Testis (tissue), 2 donors: ENCODE measurements at regions not wholly inside any gene's neighbourhood (a gene's known extent, or its start where the extent isn't known, plus 50 kb on each side); places are given as distances from the start of the nearest gene placed in this dataset.

Experiments used
- DNase-seq: peaks from one replicate; pipeline ENCODE4 v3.0.0-alpha.2; 2019
- H3K27ac ChIP-seq, 2 donors: fragments of 200-600 bp; sonication (generic); one replicate each; pipeline ENCODE4 v1.5.1; 2019
- H3K27me3 ChIP-seq: fragments of 200-600 bp; sonication (generic); one replicate; pipeline ENCODE4 v1.5.1; 2019
- H3K36me3 ChIP-seq: fragments of 200-600 bp; sonication (generic); one replicate; pipeline ENCODE4 v1.5.1; 2017; ENCODE audit warnings: low read depth; ENCODE audit errors: missing control alignments
- H3K4me1 ChIP-seq: fragments of 200-600 bp; sonication (generic); one replicate; pipeline ENCODE4 v1.5.1; 2019
- H3K4me3 ChIP-seq, 2 donors: fragments of 200-600 bp; sonication (generic); one replicate each; pipeline ENCODE4 v1.5.1; 2017 to 2019
- H3K9me3 ChIP-seq: fragments of 200-600 bp; sonication (generic); one replicate; pipeline ENCODE4 v1.5.1; 2017
- CTCF ChIP-seq, 3 experiments: fragments of 450-650 bp in 2 of 3; fragments of 200-600 bp in 1 of 3; sonication (generic) in 1 of 3; IDR thresholded peaks; one replicate each; pipeline ENCODE4 v1.5.1; 2016 to 2019; ENCODE audit warnings: antibody characterized with exemption in 3 of 3, mild to moderate bottlenecking in 2 of 3, moderate library complexity in 1 of 3
- POLR2A ChIP-seq: fragments of 450-650 bp; IDR thresholded peaks from one replicate; pipeline ENCODE4 v1.6.1; 2017; ENCODE audit warnings: antibody characterized with exemption, mild to moderate bottlenecking, moderate library complexity
- WGBS, 2 donors: methylation state at CpG; one replicate each; pipeline ENCODE4 v1.1.5; 2018; 5-methylcytosine and 5-hydroxymethylcytosine counted together
- intact Hi-C: fragments of 100-400 bp; cut with DNase I; formaldehyde crosslinking; loops from one replicate; pipeline ENCODE4 v1.15.1; 2023; ENCODE audit warnings: low total_unique reads

DNA sequence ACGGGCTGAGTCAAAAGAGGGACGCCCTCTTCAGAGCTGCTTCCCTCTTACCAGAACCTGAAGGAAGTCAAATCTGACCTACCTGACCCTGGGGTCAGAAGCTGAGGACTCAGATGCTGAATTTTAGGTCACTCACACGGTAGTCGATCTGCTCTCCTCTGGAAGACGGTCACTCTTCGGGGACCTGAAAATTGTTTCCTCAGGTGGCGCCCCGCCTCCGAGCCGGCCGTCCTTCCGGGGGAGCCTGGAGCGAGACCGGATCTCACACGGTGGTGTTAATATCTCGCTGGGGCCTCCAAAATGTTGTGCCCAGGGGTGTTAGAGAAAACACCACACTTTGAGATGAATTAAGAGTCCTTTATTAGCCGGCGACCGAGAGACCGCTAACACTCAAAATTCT, 737.2 kb downstream of the SI start:
- Histone ChIP-seq H3K27me3 (no peaks in the 10 kb centered on the region), H3K4me1 (no peaks in the 10 kb centered on the region), H3K4me3 (no peak overlapping the region), H3K27ac (no peak overlapping the region), H3K36me3 (no peaks in the 10 kb centered on the region), H3K9me3 (no peaks in the 10 kb centered on the region)
- DNase-seq: no peak
- 69 to 80% methylated on average over 9 to 20 of the region's 20 CpGs for whole genome bisulfite sequencing, 2 donors
- TF ChIP-seq POLR2A (no peak), CTCF (IDR thresholded peaks at IDR 0.05) (no peak)
- intact Hi-C loops: no loop called here

DNA sequence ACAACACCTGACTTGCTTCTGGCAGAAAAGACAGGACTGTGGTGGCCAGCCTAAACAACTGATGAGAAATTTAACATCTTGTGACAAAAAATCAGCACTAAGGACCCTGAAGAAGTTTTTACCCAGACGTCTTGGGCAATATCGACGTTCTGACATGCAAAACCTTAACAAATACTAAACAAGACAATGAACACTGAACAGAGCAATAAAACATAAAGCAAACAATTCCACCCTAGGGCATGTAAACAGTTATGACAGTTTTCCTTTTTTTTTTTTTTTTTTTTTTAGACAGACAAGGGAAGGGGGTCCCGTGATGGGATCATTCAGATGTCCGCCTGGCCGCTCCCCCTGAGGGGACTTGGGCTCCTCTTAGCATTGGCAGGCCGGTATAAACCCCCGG, 738.0 kb downstream of the SI start:
- intact Hi-C loops: no loop called here
- no peak overlapping the region for H3K4me3 ChIP-seq
- H3K9me3 ChIP-seq: no peaks in the 10 kb centered on the region
- H3K36me3 ChIP-seq: no peaks in the 10 kb centered on the region
- no peak for DNase-seq
- H3K27me3 ChIP-seq: no peaks in the 10 kb centered on the region
- no peaks in the 10 kb centered on the region for H3K4me1 ChIP-seq
- WGBS, 2 donors: 67 to 92% methylated on average over 3 to 8 of the region's 8 CpGs
- no peak overlapping the region for H3K27ac ChIP-seq
- TF ChIP-seq CTCF (IDR thresholded peaks at IDR 0.05): no peak

- no peak for DNase-seq
- WGBS, 2 donors: 33 to 35% methylated on average over 10 of the region's 10 CpGs
These were observed 745.2 kb downstream of the SI start for GRCh38 chr3:164332831-164333802.

DNA sequence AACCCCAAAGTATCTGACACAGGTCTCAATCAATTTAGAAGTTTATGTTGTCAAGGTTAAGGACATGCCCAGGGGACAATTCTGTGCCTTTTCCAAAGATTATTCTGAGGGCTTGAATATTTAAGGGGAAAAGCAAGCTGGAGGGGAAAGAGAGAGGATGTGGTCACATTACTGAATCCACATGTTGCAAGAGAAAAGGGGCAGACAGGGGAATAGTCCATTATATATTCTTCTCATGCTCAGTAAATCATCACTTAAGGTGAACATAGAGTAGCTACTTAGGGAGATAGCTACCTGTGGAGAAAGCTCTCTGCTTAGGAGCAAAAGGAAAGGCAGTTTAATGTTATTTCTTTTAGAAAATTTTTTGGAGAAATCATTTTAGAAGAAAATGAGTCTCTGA, 751.6 kb downstream of the SI start:
- intact Hi-C loops: no loop called here
- Histone ChIP-seq H3K4me3 (no peak overlapping the region), H3K9me3 (no peaks in the 10 kb centered on the region), H3K4me1 (no peaks in the 10 kb centered on the region), H3K36me3 (no peaks in the 10 kb centered on the region), H3K27ac (no peak overlapping the region), H3K27me3 (no peaks in the 10 kb centered on the region)
- no peak for DNase-seq
- no peak for TF ChIP-seq CTCF (IDR thresholded peaks at IDR 0.05)

More at GRCh38 chr3:164332831-164333802, 745.2 kb downstream of the SI start:
- Histone ChIP-seq H3K27me3 (no peaks in the 10 kb centered on the region), H3K9me3 (no peaks in the 10 kb centered on the region), H3K4me3 (no peak overlapping the region), H3K4me1 (no peaks in the 10 kb centered on the region), H3K36me3 (no peaks in the 10 kb centered on the region), H3K27ac (no peak overlapping the region)
- intact Hi-C loops: no loop called here
- TF ChIP-seq POLR2A: no peak
- TF ChIP-seq CTCF (IDR thresholded peaks at IDR 0.05): no peak

DNA sequence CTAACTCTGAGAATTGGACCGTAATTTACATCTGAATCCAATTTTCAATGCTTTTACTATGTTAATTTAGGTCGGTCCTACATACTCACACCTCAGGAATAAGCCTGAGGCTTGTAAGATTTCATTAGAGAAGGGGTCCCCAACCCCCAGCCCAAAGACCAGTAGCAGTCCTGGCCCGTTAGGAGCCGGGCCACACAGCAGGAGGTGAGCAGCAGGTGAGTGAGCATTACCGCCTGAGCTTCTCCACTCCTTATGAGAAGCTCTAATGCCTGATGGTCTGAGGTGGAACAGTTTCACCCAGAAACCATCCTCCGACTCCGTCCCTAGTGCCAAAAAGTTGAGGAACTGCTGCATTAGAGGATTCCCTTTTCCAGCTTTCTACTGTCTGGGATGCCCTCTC, 757.3 kb downstream of the SI start:
- Histone ChIP-seq H3K4me1 (no peaks in the 10 kb centered on the region), H3K4me3 (no peak overlapping the region), H3K27me3 (no peaks in the 10 kb centered on the region), H3K27ac (no peak overlapping the region), H3K9me3 (no peaks in the 10 kb centered on the region), H3K36me3 (no peaks in the 10 kb centered on the region)
- TF ChIP-seq CTCF (IDR thresholded peaks at IDR 0.05): no peak
- TF ChIP-seq POLR2A: no peak
- intact Hi-C loops: no loop called here
- no peak for DNase-seq
- 58 to 82% methylated on average over 7 of the region's 7 CpGs for WGBS, 2 donors
